ENCODE measurements at regions not wholly inside any gene's neighbourhood (a gene's known extent, or its start where the extent isn't known, plus 50 kb on each side); places are given as distances from the start of the nearest gene placed in this dataset.
"Not testable (repeated sequence)": the region's sequence is repeated elsewhere in the genome, so short reads cannot be mapped to it uniquely, and the experiment has no call there.

- no peak for FAIRE-seq
Measured at GRCh38 chr13:82292334-82292733, 1589.9 kb downstream of the SLITRK1 start.

GRCh38 chr13:82291852-82292251, 1590.4 kb downstream of the SLITRK1 start:
- no peak for FAIRE-seq

GRCh38 chr13:82275644-82276043, 1606.6 kb downstream of the SLITRK1 start:
- FAIRE-seq, result no peak

GRCh38 chr13:82259284-82259683, 1623.0 kb downstream of the SLITRK1 start:
- FAIRE-seq, result no peak

GRCh38 chr13:82257790-82258507, 1624.3 kb downstream of the SLITRK1 start:
- no peak for FAIRE-seq

GRCh38 chr13:82248762-82249161, 1633.5 kb downstream of the SLITRK1 start:
- FAIRE-seq, result no peak

- no peak for FAIRE-seq
Measured at GRCh38 chr13:82245860-82246259, 1636.4 kb downstream of the SLITRK1 start.

GRCh38 chr13:82224806-82225205, 1657.5 kb downstream of the SLITRK1 start:
- FAIRE-seq, result no peak

- no peak for FAIRE-seq
Measured at GRCh38 chr13:82221621-82222020, 1660.7 kb downstream of the SLITRK1 start.

- FAIRE-seq, result no peak
Measured at GRCh38 chr13:82220641-82221040, 1661.6 kb downstream of the SLITRK1 start.

- no peak for FAIRE-seq
Measured at GRCh38 chr13:82216165-82216564, 1666.1 kb downstream of the SLITRK1 start.

- no peak for FAIRE-seq
Measured at GRCh38 chr13:82214341-82214740, 1667.9 kb downstream of the SLITRK1 start.

GRCh38 chr13:82206241-82206640, 1676.0 kb downstream of the SLITRK1 start:
- FAIRE-seq, result no peak

- FAIRE-seq, result no peak
Measured at GRCh38 chr13:82202398-82202797, 1679.9 kb downstream of the SLITRK1 start.

GRCh38 chr13:82196087-82196486, 1686.2 kb downstream of the SLITRK1 start:
- FAIRE-seq, result no peak

GRCh38 chr13:82187227-82187626, 1695.0 kb downstream of the SLITRK1 start:
- no peak for FAIRE-seq

GRCh38 chr13:82176751-82177150, 1705.5 kb downstream of the SLITRK1 start:
- no peak for FAIRE-seq

GRCh38 chr13:82165396-82166174, 1716.7 kb downstream of the SLITRK1 start:
- no peak for FAIRE-seq

- FAIRE-seq, result not testable (repeated sequence)
Measured at GRCh38 chr13:82164780-82165395, 1717.4 kb downstream of the SLITRK1 start.

- no peak for FAIRE-seq
Measured at GRCh38 chr13:82147526-82147925, 1734.7 kb downstream of the SLITRK1 start.

- no peak for FAIRE-seq
Measured at GRCh38 chr13:82136880-82137279, 1745.4 kb downstream of the SLITRK1 start.

GRCh38 chr13:82129281-82129680, 1753.0 kb downstream of the SLITRK1 start:
- FAIRE-seq, result no peak

- FAIRE-seq, result no peak
Measured at GRCh38 chr13:82118589-82118988, 1763.7 kb downstream of the SLITRK1 start.

- no peak for FAIRE-seq
Measured at GRCh38 chr13:82116422-82116989, 1765.8 kb downstream of the SLITRK1 start.

All from islet of Langerhans (tissue), 1 donor.